ENCODE measurements at regions not wholly inside any gene's neighbourhood (a gene's known extent, or its start where the extent isn't known, plus 50 kb on each side); places are given as distances from the start of the nearest gene placed in this dataset.
A peak's percentile ranks its signal among the peaks of the same experiment; 100 is the strongest.
"Not testable (repeated sequence)": the region's sequence is repeated elsewhere in the genome, so short reads cannot be mapped to it uniquely, and the experiment has no call there.

DNA sequence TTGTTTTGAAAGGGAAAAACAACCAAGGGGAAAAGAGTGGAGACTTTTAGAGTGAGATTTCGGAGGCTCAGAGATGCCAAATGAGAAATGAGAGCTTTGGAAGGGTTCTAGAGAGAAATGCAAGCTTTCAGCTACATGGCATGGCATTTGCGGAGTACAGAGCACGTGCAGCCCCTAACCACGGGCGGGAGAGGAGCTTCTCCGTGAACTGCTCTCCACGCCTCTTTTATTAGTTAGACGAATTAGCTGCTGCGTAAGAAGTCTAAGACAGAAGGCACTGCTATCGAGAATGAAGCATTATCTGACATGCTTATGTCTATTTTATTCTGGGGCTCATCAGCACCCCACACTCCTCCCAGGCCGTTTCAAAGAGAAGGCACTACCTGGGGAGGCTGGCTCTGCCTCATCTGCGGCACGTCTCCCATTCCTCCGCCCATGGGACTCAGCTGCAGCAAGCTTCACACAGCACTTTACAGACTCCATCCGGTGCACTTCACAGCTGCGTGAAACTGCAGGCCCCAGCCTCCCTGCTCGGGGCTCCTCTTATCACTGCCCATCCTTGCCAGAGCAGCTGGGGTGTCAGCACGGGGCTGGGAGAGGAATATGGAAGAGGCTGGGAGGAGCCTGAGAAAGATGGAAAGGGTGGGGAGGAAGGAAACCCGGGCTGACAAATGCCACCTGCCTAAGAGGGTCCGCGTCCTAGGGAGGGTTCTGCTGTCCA lies 207.3 kb upstream of the APCDD1 start:
- ATAC-seq (peak; percentile 48 to 82), DNase-seq (peak; percentile 42)
- intact Hi-C loops (cut with DNase I), result no loop called here

DNA sequence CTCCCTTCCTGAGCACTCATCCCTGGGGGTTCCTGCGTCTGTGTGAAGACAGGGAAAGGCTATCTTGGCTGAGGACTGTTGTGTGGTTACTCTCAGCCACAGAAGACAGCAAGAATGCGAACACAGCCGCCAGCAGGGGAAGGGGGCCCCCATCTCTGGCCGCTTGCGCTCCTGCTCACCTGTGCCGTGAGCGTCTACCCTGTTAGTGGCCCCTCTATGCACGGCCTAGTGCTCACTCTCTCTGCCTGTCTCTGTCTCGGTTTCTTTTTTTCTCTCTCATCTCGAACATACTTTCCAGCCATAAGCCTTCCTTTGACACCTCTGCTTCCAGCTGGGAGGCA lies 206.7 kb upstream of the APCDD1 start:
- ATAC-seq, result no peak

DNA sequence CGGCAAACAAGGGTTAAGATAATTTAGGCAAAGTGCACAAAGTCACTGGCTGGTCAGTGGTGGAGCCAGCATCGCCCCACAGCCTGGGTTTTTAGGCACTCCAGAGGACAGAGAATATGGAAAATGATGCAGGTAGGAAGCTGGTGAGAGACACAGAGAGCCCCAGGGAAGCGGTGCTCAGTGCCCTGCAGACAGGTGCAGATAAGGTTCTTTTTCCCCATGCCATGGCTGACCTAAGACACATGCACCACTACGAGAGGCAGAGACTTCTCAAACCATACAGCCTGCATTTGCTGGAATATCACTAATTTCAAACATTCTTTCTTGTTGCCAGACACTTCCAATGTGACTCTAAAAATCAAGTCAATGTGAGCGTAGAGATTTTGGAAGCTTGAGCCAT lies 205.7 kb upstream of the APCDD1 start:
- DNase-seq, result no peak
- no peak for ATAC-seq
- intact Hi-C loops (cut with DNase I), result no loop called here

More for the DNA sequence above, 206.7 kb upstream of the APCDD1 start:
- intact Hi-C loops (cut with DNase I), result no loop called here
- DNase-seq, result no peak

DNA sequence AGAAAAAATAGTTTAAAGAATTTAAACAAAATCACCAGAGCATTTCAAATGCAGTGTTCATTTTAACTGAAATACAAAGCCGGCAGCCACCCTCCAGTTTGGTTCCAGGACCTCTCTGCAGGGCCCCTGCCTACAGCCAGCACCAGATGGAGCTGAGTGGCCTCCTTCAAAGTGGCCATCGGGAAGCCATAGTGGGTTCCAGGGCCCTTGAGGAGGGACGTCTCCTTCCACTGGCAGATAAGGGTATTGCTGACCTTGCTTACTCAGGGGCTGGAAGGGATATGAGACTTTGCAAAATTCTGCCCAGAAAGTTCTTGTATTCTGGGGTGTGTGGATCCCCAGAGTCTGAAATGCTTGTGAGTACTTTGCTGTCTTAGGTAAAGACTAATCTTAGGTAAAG lies 205.2 kb upstream of the APCDD1 start:
- intact Hi-C loops (cut with DNase I), result no loop called here
- no peak for ATAC-seq
- DNase-seq, result no peak

DNA sequence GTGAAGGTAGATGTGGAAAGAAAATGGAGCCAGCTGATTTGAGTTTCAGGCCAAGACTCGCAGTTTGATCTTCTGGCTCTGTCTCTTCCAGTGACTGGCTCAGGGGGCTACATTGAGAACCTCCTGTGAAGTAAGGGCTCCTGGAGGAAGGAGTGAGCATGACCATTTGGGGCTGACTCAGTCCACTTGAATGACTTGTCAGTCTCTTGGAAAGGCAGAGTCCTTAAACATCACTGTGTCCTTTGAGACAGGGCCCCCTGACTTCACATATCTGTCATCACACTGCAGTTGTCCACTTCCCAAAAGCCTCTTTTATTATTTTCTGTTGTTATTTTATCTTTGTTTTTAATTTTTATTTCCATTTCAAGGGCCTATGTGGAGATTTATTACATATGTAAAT lies 204.6 kb upstream of the APCDD1 start:
- ATAC-seq, result no peak
- intact Hi-C loops (cut with DNase I), result no loop called here

GRCh38 chr18:10252494-10252893 lies 201.9 kb upstream of the APCDD1 start:
- intact Hi-C loops (cut with DNase I), result no loop called here
- DNase-seq, result no peak
- ATAC-seq, result no peak

More for the DNA sequence above, 204.6 kb upstream of the APCDD1 start:
- no peak for DNase-seq

DNA sequence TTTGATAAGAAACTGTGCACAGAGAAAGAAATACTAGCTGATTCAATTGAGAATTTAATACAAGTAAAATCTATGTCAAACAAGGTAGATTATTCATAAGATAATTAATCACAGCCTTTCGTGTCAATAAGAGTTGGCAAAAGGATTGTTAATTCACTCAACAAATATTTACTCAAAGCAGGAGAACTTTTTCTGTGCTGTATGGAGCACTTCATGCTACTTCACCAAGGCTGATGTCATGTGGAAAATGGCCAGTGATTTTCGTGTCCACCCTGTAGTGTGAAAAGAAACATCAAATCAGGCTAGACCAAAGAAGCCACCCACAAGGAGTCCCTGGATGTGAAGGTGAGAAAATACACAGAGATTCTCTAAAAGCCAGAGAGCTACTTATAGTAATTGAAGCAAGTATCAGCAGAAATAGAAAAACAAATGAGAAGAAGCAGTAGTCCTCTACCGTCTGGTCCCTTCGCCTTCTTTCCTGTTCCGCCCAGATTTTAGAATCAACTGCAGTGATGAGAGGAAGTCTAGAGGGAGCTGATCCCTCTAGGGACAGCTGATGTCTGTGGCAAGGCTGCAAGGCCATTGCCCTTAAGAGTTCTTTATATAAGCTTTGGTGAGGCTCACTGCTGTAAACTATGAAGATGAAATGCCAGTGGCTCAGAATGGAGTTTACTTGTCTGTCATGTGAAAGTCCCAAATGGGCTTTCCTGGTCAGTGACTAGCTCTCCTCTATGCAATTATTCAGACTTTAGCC lies 201.3 kb upstream of the APCDD1 start:
- DNase-seq (no peak), ATAC-seq (peak in 1 of 2 donors; percentile 27)
- intact Hi-C loops (cut with DNase I), result no loop called here

DNA sequence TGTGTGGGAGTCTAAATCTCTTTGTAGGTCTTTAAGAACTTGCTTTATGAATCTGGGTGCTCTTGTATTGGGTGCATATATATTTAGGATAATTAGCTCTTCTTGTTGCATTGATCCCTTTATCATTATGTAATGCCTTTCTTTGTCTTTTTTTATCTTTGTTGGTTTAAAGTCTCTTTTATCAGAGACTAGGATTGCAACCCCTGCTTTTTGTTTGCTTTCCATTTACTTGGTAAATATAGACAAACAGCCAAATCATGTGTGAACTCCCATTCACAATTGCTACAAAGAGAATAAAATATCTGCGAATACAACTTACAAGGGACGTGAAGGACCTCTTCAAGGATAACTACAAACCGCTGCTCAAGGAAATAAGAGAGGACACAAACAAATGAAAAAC lies 198.2 kb upstream of the APCDD1 start:
- ATAC-seq; intact Hi-C loops (cut with DNase I): not testable (repeated sequence)

GRCh38 chr18:10258836-10259474 lies 195.5 kb upstream of the APCDD1 start:
- no peak for ATAC-seq
- intact Hi-C loops (cut with DNase I), result no loop called here
- no peak for DNase-seq

More for the DNA sequence above, 198.2 kb upstream of the APCDD1 start:
- not testable (repeated sequence) for DNase-seq

GRCh38 chr18:10259901-10260300 lies 194.5 kb upstream of the APCDD1 start:
- intact Hi-C loops (cut with DNase I), result no loop called here

GRCh38 chr18:10261344-10262276 lies 192.8 kb upstream of the APCDD1 start:
- ATAC-seq (no peak), DNase-seq (no peak)
- intact Hi-C loops (cut with DNase I), result no loop called here

More at GRCh38 chr18:10259901-10260300, 194.5 kb upstream of the APCDD1 start:
- ATAC-seq (no peak), DNase-seq (no peak)

GRCh38 chr18:10262566-10262965 lies 191.9 kb upstream of the APCDD1 start:
- ATAC-seq (no peak), DNase-seq (no peak)
- intact Hi-C loops (cut with DNase I), result no loop called here

DNA sequence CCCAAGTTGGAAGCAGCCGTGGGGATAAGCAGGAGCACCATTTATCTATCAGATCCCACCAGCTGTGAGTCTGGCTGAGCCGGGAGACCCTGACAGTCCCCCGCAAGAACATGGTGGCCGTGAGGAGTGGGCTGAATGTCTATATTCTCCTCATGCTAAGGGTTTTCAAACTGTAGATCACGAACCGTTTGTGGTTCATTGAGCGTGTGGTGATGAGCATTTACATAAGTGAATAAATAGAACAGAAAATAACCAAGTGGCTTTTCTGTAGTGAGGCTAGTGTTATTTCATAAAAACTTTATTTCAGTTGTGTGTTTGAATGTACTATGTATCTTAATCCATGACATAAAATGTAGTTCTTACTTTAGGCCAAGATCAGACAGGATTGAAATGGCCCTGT lies 190.2 kb upstream of the APCDD1 start:
- DNase-seq (no peak), ATAC-seq (no peak)
- intact Hi-C loops (cut with DNase I), result no loop called here

- intact Hi-C loops (cut with DNase I), result no loop called here
- DNase-seq, result no peak
- ATAC-seq, result no peak
Observed at GRCh38 chr18:10265560-10266333, 188.7 kb upstream of the APCDD1 start.

DNA sequence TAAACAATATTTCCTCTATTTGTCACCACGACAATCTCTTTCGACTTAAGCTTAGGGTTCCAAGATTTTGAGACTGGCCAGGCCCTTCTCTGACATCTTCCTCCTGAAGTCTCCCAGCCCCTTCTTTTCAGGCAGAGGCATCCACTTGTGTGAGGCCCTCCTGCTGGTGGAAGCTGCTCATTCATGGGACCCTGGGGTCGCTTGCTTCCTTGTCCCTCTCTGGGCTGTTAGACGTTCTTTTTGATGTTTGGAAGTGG lies 188.2 kb upstream of the APCDD1 start:
- ATAC-seq (no peak), DNase-seq (no peak)
- intact Hi-C loops (cut with DNase I), result no loop called here

GRCh38 chr18:10269261-10269660 lies 185.2 kb upstream of the APCDD1 start:
- no peak for DNase-seq
- peak in 1 of 2 donors; percentile 15 for ATAC-seq
- intact Hi-C loops (cut with DNase I), result no loop called here

GRCh38 chr18:10270151-10270571 lies 184.3 kb upstream of the APCDD1 start:
- peak; percentile 82 to 92 for ATAC-seq
- intact Hi-C loops (cut with DNase I), result no loop called here
- peak; percentile 80 for DNase-seq

- ATAC-seq (peak in 1 of 2 donors; percentile 51), DNase-seq (no peak)
- intact Hi-C loops (cut with DNase I), result no loop called here
Observed at GRCh38 chr18:10271481-10271880, 183.0 kb upstream of the APCDD1 start.

DNA sequence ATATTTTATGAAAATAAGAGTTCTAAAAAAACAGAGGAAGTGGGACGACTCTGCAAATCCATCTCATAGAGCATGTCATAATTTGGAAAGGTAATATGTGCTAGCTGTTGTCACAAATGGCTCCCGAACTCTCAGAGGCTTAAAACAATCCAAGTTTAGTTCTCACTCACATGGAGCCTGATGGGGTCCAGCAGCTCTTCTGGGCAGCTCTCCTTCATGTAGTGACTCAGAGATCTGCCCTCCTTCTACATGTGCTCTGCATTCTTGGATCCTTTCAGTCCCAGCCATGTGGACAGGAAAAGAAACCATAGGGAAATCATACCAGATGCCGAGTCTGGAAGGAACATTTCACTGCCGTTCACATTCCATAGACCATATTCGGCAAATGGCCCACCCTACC lies 180.1 kb upstream of the APCDD1 start:
- DNase-seq, result no peak
- intact Hi-C loops (cut with DNase I), result no loop called here
- ATAC-seq, result peak in 1 of 2 donors; percentile 70
